Epithelial cell of prostate (primary cell): ENCODE measurements at regions not wholly inside any gene's neighbourhood (a gene's known extent, or its start where the extent isn't known, plus 50 kb on each side); places are given as distances from the start of the nearest gene placed in this dataset.

Experiments
- DNase-seq: peaks from one replicate; pipeline ENCODE4 v3.0.0-alpha.2; 2011; ENCODE audit warnings: low read depth, low spot score
- H3K27ac ChIP-seq: fragments of 450-650 bp; 2 replicates; pipeline ENCODE4 v1.5.1; 2017; ENCODE audit warnings: mild to moderate bottlenecking

DNA sequence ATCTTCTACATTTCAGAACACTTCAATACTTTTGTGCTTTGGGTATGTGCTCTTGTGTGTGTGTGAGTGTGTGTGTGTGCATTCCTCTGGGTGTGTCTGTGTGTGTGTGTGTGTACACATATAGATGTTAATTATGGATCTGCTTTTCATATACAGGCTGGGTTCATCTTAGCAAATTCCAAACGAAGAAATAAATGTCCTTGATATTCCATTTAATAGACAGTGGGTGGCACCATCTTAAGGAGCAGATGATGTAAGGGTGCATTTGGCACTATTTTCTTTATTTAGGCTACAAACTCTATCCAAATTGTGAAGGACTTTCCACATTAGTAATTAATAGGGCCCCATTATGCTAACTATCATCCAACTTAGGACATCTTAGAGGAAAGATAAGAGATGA, 425.8 kb upstream of the POU3F3 start:
- H3K27ac ChIP-seq = no peak overlapping the region
- no peak for DNase-seq

DNA sequence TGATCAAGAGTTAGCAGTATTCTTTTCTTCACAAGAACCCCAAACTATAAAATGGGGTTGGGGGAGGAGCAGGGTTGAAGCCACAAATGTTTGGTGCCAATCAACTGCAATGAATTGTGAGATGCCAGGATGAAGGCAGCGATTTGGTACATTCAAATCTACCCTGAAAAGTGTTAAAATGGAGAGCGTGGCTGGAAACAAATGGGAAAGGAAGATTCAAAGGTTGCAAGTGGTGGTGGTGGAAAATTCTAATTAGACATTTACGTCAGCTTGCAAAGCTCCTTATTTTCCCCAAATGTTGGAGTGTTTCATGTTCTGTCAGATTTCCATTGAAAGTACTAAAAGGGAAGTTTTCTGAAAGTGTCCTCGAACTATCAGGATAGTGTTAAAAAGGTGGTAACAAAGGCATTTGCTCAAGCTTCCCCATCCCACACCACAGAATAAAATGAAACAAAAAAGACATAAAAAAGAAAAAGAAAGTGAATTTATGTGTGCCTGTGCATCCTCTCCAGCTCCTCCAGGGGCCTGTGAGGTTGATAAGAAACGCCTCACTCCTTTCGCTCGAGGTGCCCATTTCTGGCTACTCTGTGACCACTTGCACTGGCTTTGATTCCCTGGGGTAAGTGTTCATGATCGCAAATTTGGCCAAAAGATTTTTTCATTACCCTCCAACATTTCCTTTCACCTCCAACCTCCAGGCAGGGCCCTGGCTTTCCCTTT, 424.1 kb upstream of the POU3F3 start:
- no peak overlapping the region for H3K27ac ChIP-seq
- no peak for DNase-seq

- DNase-seq = no peak
Measured at GRCh38 chr2:104430359-104430740, 423.6 kb upstream of the POU3F3 start.

GRCh38 chr2:104430852-104431251, 423.1 kb upstream of the POU3F3 start:
- DNase-seq = no peak
- H3K27ac ChIP-seq = no peak overlapping the region

More at GRCh38 chr2:104430359-104430740, 423.6 kb upstream of the POU3F3 start:
- H3K27ac ChIP-seq = no peak overlapping the region

DNA sequence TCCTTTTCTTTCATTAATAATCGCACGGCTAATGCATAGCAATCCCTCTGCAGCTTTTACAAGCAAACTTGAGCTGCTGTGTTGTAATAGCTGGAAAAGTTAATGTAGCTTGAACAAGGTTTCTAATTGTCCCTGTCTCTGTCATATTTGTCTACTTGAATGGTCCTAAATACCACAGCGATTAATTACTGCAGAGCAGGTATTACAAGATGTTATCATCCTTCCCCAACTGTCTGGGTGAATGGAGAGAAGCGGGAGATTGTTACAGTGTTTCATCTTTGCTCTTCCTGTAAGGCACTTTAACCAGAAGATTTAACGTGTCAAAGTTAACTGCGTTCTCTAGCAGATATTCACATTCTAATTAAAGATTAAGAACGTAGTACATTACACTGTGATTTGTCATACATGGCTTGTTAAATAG, 422.2 kb upstream of the POU3F3 start:
- no peak for DNase-seq
- H3K27ac ChIP-seq = no peak overlapping the region

- no peak for DNase-seq
- H3K27ac ChIP-seq = no peak overlapping the region
Measured at GRCh38 chr2:104432401-104432800, 421.5 kb upstream of the POU3F3 start.

- no peak for DNase-seq
- no peak overlapping the region for H3K27ac ChIP-seq
Measured at GRCh38 chr2:104432991-104433390, 420.9 kb upstream of the POU3F3 start.

DNA sequence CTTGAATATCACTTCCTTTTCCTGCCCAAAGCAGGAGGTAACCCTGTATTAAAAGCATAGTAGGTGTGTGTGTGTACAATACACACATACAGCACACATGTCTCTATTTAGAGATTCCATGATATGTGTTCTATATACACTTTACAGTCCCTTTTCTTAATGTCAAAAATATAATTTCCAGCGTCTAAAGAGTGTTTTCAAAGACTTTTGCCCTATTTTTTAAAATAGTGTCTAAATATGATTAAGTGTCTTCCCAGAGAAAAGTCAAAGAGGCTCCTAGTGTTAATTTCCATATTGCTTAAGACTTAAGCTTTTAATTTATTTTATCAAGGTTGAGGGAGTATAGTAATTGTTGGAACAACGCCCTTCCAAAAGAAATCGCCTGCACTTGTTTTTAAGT, 420.3 kb upstream of the POU3F3 start:
- no peak for DNase-seq
- no peak overlapping the region for H3K27ac ChIP-seq

- no peak for DNase-seq
- H3K27ac ChIP-seq = no peak overlapping the region
Measured at GRCh38 chr2:104434318-104434792, 419.6 kb upstream of the POU3F3 start.

GRCh38 chr2:104434966-104435365, 418.9 kb upstream of the POU3F3 start:
- DNase-seq = no peak
- no peak overlapping the region for H3K27ac ChIP-seq

- DNase-seq = no peak
Measured at GRCh38 chr2:104438481-104438880, 415.4 kb upstream of the POU3F3 start.

GRCh38 chr2:104443145-104443544, 410.8 kb upstream of the POU3F3 start:
- DNase-seq = no peak
- no peak overlapping the region for H3K27ac ChIP-seq

More at GRCh38 chr2:104438481-104438880, 415.4 kb upstream of the POU3F3 start:
- H3K27ac ChIP-seq = no peak overlapping the region

GRCh38 chr2:104444392-104444791, 409.5 kb upstream of the POU3F3 start:
- H3K27ac ChIP-seq = no peak overlapping the region
- DNase-seq = no peak

- no peak overlapping the region for H3K27ac ChIP-seq
- DNase-seq = no peak
Measured at GRCh38 chr2:104444889-104445288, 409.0 kb upstream of the POU3F3 start.

- no peak overlapping the region for H3K27ac ChIP-seq
- DNase-seq = no peak
Measured at GRCh38 chr2:104447831-104448434, 406.0 kb upstream of the POU3F3 start.

DNA sequence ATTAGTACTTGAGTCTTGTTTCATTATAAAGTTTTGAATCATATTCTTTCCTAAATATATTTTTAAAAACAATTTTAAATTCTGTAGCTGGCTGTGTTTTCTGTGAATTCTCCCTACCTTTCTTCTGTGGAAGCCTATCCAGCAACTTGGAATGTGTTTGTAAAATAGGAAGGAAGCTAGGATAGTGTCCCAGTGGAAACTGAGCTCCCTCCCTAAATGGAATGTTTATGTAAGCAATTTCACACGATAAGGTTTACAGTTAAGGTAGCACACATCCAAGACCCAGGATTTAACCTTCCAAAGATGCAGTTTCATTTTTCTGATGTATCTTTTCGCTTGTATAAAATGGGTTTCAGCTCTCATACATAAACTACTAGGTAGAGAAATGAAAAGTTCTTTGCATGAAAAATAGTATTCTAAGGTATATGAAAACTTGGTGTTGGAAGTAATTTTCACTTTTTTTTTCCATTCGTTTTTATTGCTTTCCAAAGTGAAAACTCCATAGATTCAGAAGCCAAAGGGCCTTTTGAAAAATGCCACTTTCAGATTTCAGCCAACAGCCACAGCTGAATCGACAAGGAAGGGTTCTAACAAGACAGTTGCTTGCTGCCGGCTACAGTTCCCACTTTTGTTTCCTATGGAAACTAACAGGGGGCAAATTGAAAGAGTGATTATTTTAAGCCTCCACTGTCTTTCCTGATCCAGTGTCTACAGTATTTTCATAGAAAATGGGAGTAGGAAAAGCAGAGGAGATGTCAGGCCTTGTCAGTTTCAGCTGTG, 405.1 kb upstream of the POU3F3 start:
- DNase-seq = no peak
- H3K27ac ChIP-seq = no peak overlapping the region

DNA sequence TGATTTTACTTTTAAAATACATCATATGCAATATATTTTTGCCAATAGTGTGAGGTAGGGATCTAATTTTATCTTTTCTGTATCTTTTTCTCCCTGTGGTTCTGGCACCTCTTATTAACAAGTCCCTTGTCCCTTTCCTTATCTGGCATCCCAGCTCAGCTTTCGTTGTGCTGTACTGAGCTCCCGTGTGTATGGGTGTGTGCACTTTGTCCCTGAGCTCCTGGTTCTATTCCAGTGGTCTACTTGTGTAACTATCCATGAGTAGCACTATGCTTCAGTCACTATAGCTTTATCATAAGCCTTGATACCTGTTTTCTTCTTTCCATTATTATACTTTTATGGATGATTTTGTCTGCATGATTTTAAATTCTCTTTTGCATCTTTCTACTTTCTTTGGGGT, 401.4 kb upstream of the POU3F3 start:
- no peak for DNase-seq
- H3K27ac ChIP-seq = no peak overlapping the region

DNA sequence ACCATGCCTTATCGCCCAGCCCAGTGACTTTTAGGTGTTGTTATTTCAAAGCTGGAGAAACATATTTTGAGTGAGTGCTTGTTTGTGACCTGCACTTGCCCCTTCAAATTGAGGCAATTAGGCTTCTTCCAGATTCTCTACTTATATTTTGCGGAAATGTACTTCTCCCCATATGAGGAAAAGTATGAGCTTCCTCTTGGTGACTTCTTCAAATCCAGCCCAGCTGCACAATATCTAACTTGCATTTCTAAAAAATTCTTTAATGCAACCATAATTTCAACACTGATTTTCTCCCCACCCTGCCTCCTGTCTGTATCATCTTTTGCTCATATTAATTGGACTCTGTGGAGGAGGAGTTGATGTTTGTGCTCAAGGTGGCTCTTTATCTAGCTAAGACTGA, 391.2 kb upstream of the POU3F3 start:
- H3K27ac ChIP-seq = no peak overlapping the region
- DNase-seq = no peak

DNA sequence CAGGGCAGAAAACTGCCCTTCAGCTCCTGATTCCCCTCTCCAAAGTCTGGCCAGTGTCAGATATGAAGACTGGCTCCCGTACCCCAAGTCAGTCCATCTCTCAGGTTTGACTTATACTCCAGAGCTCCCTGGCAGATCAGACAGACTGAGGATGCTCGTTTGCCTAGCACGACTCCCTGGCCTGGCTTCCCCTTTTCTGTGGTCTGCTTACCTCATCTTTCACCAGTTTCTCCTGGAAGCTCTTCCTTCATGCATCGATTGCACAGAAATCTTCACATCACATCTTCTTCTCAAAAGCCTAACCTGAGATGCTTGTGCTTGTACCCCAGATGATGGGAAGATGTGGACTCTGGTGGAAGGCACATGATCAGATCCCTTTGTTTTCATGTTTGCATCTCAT, 387.9 kb upstream of the POU3F3 start:
- no peak overlapping the region for H3K27ac ChIP-seq
- DNase-seq = no peak

- DNase-seq = no peak
- no peak overlapping the region for H3K27ac ChIP-seq
Measured at GRCh38 chr2:104468846-104469245, 385.1 kb upstream of the POU3F3 start.

DNA sequence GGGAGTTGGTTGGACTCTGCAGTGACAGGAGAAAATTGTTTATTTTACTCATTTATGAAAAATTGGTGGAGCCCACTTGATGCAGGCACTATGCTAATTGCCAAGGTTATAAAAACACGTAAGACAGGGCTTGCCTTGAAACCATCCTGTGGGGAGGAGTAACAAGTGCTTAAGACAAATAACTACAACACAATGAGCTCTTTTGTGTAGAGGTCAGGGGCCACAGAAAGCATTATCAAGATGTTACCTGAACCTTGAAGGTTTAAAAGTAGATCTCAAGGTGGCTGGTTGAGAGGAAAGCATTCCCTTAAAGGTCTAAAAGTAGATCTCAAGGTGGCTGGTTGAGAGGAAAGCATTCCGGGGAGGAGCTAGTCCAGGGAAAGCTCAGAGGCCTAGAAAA, 381.8 kb upstream of the POU3F3 start:
- no peak for DNase-seq
- no peak overlapping the region for H3K27ac ChIP-seq
